B cell (primary cell): ENCODE measurements at regions not wholly inside any gene's neighbourhood (a gene's known extent, or its start where the extent isn't known, plus 50 kb on each side); places are given as distances from the start of the nearest gene placed in this dataset.

ENCODE experiments used
- CTCF ChIP-seq: fragments of 200-600 bp; IDR thresholded peaks from one replicate; pipeline ENCODE4 v1.8.0; 2022; ENCODE audit warnings: antibody characterized with exemption, mild to moderate bottlenecking
- EZH2 ChIP-seq: IDR thresholded peaks from 2 replicates; pipeline ENCODE4 v1.6.1; 2012; ENCODE audit warnings: borderline replicate concordance, low read depth, mild to moderate bottlenecking, moderate library complexity, low read length; ENCODE audit not compliant: insufficient read depth, poor library complexity, severe bottlenecking

- TF ChIP-seq CTCF = no peak
- TF ChIP-seq EZH2 = no peak
Measured at GRCh38 chr14:80049055-80049454, 162.2 kb downstream of the DIO2 start.
